ENCODE measurements at regions not wholly inside any gene's neighbourhood (a gene's known extent, or its start where the extent isn't known, plus 50 kb on each side); places are given as distances from the start of the nearest gene placed in this dataset.

DNA sequence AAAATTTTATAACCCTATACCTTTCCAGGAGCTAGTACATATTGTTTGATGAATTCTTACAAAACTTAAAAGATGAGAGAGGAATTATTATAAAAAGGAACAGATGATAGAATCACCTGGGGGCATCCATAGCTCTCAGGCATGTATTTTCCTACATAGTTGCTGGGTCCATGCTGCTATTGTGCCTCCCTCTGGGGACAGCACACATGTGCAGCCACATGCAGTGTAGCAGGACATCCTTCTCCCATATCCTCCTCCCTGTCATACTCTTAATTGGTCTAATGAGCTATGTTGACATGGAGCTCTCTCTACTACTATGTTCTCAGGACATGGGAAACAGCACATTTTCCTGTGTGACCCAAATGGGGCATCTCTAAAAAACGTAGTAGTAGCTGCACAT, 898.2 kb upstream of the MAP3K7 start:
- no peak overlapping the region for H3K56ac ChIP-seq (ENCODE audit: insufficient read length, low read depth, low read length)
- no peak overlapping the region for H2AK5ac ChIP-seq (ENCODE audit: insufficient read length, low read length)
- H3K27me3 ChIP-seq (ENCODE audit: insufficient read depth, low read length): no peaks in the 10 kb centered on the region
- H3K27ac Mint-ChIP-seq: no peak overlapping the region
- H3K4me1 Mint-ChIP-seq: peaks cover 6 to 16% of the 10 kb centered on the region in 2 experiments
- H3K27me3 Mint-ChIP-seq (ENCODE audit: low read depth): no peaks in the 10 kb centered on the region
- no peaks in the 10 kb centered on the region for H3K36me3 Mint-ChIP-seq (ENCODE audit: insufficient read depth in 1 of 3, low read depth in 3 of 3)
- H3K4ac ChIP-seq (ENCODE audit: low read depth, low read length): no peak overlapping the region
- no peaks in the 10 kb centered on the region for H3K9me3 Mint-ChIP-seq
- H4K5ac ChIP-seq (ENCODE audit: insufficient read length, low read depth, low read length): no peak overlapping the region
- no peak overlapping the region for H2BK12ac ChIP-seq (ENCODE audit: insufficient read length, low read depth, low read length)
- no peak overlapping the region for H3K9ac ChIP-seq (ENCODE audit: extremely low read depth, insufficient read length, low read length)
- H4K20me1 ChIP-seq (ENCODE audit: control insufficient read depth, insufficient read depth, insufficient read length): no peaks in the 10 kb centered on the region
- H3K79me2 ChIP-seq (ENCODE audit: insufficient read depth, low read length): no peaks in the 10 kb centered on the region
- H3K4me1 ChIP-seq (ENCODE audit: insufficient read depth, low read length): no peaks in the 10 kb centered on the region
- H3K23me2 ChIP-seq (ENCODE audit: insufficient read length, low read depth, low read length, poor library complexity, severe bottlenecking): no peaks in the 10 kb centered on the region
- H2BK5ac ChIP-seq (ENCODE audit: insufficient read length, low read length): no peak overlapping the region
- no peak overlapping the region for H4K8ac ChIP-seq (replicated peaks; ENCODE audit: insufficient read length, low read depth, low read length)
- no peak overlapping the region for H3K4me3 Mint-ChIP-seq
- no peaks in the 10 kb centered on the region for H3K79me1 ChIP-seq (ENCODE audit: insufficient read depth, low read depth, low read length, poor library complexity, severe bottlenecking)
- no peak overlapping the region for H3T11ph ChIP-seq (ENCODE audit: low read length)
- no peak overlapping the region for H3K4me2 ChIP-seq (ENCODE audit: insufficient read depth, insufficient read length, low read length)
- no peak overlapping the region for H3K14ac ChIP-seq (ENCODE audit: insufficient read depth, low read length)
- H2BK15ac ChIP-seq (ENCODE audit: low read depth, low read length): no peak overlapping the region
- no peak overlapping the region for H2AFZ ChIP-seq (ENCODE audit: low read length)
- TF ChIP-seq, protein P1, sequence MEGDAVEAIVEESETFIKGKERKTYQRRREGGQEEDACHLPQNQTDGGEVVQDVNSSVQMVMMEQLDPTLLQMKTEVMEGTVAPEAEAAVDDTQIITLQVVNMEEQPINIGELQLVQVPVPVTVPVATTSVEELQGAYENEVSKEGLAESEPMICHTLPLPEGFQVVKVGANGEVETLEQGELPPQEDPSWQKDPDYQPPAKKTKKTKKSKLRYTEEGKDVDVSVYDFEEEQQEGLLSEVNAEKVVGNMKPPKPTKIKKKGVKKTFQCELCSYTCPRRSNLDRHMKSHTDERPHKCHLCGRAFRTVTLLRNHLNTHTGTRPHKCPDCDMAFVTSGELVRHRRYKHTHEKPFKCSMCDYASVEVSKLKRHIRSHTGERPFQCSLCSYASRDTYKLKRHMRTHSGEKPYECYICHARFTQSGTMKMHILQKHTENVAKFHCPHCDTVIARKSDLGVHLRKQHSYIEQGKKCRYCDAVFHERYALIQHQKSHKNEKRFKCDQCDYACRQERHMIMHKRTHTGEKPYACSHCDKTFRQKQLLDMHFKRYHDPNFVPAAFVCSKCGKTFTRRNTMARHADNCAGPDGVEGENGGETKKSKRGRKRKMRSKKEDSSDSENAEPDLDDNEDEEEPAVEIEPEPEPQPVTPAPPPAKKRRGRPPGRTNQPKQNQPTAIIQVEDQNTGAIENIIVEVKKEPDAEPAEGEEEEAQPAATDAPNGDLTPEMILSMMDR (conservative IDR thresholded peaks at IDR 0.05): 0 out of 3 replicates have a peak, but pooled peaks have one; percentile 16
- DNase-seq: no peak
- no peak overlapping the region for H2BK20ac ChIP-seq (ENCODE audit: low read depth, low read length, poor library complexity, severe bottlenecking)
- H4K91ac ChIP-seq (ENCODE audit: insufficient read length, low read depth, low read length): no peak overlapping the region
- no CpG with 5 or more reads among the region's 1 CpG for WGBS (ENCODE audit: extremely low coverage, insufficient read length, low lambda C conversion rate)
- no peak overlapping the region for H3K27ac ChIP-seq (ENCODE audit: insufficient read length, low read depth, low read length)
- H3K23ac ChIP-seq (ENCODE audit: insufficient read length, low read depth, low read length): no peak overlapping the region
- H2BK120ac ChIP-seq (ENCODE audit: low read depth, low read length, poor library complexity, severe bottlenecking): no peak overlapping the region
- no peaks in the 10 kb centered on the region for H3K9me3 ChIP-seq (ENCODE audit: control insufficient read depth, low read depth, low read length)
- H3K18ac ChIP-seq (ENCODE audit: insufficient read length, low read depth, low read length): no peak overlapping the region

All from H9 (cell line).